GM04504 (cell line): ENCODE measurements at regions not wholly inside any gene's neighbourhood (a gene's known extent, or its start where the extent isn't known, plus 50 kb on each side); places are given as distances from the start of the nearest gene placed in this dataset.
"Not testable (repeated sequence)": the region's sequence is repeated elsewhere in the genome, so short reads cannot be mapped to it uniquely, and the experiment has no call there.

ENCODE experiments used
- DNase-seq: peaks from one replicate; pipeline ENCODE4 v3.0.0-alpha.2; 2012; ENCODE audit warnings: low read depth

DNA sequence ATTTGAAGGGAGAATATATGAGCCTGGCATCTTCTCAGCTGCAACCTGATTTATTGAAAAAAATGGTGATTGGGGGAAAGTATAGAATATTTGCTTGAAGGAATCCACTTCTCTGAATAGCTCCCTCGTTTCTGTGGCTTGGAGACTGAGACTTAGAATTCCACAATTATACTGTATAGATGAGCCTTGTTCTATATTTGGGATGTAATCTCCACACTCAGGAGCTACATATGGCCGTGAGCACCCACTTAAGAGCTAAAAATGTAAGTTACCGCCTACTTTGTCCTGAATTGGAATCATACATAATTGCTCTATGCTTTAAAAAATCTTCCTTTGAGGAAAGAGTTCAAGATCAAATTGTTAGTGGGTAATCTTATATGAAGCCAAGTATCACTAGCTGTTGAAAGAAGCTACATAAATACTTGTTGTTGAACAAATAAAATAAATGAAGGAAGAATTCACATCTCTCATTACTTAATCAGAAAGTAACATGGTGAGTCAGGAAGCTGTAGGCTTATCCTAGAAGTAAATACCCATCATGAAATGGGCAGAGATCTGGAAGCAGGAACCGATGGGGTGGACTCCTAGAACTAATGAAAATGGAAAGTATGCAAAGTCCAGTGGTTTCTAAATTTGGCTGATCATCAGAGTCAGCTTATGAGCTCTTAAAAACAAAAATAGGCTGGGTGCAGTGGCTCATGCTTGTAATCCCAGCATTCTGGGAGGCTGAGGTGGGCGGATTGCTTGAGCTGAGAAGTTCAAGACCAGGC, 254.3 kb downstream of the SOX4 start:
- DNase-seq = no peak

DNA sequence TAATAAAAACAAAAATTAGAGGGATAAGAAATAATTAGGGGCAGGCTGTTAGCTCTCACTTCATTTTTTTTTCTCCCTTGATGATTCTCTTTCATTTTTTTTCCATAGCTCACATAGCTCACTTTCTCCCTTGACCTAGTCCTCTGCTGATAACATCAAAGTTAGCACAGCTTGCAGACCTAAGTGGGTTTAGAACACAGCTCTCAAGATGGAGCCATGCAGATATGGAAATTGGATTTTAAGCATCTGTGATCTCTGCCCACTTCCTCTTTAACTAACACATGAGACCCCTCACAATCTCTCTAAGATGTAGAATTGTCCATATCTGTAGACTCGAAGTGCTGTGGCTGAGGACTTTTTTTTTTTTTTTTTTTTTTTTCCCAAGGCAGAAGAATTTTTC, 257.1 kb downstream of the SOX4 start:
- no peak for DNase-seq

DNA sequence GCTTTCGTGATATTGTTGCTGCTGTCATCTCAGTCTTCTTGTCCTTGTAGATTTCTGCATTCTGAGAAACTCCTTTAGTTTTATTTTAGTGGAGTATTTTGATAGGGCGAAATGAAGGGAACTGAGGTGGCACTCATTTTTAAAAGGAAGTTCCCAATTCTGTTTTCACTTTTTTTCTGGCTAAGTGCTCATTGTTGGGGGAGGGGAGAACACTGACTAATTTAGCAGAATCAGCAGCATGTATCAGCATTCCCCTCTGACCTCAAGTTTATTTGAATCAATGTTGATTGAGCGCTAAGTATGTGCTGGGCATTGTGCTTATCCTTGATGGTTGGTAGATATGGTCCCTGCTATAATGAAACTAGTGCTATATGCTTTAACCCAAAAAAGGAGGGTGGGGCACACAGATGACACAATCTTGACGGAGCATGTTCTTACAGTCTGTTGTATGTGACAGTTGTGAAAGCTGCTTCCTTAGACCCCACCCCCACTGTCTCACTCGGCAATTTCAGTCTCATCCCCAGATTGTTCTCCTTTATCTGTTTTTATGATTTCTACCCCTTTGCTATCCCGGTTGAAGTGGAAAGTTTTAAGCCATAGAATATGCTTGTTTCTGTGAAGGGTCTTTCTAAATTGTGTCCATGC, 262.4 kb downstream of the SOX4 start:
- DNase-seq = no peak

DNA sequence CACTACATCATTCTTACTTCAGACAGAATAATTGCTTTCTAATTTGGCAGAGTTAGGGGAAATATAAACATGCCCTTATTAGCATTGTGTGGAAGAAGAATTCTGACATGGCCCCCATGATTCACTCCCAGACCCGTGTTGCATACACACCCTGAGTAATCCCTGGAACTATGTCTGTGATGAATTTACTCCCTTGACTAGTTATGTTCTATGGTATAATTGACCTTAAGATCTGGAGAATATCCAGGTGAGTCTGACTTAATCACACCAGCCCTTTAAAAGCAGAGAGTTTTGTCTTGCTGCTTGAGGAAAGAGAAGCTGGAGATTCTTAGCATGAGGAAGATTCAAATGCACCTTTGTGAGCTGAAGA, 262.9 kb downstream of the SOX4 start:
- peak; percentile 48 for DNase-seq

DNA sequence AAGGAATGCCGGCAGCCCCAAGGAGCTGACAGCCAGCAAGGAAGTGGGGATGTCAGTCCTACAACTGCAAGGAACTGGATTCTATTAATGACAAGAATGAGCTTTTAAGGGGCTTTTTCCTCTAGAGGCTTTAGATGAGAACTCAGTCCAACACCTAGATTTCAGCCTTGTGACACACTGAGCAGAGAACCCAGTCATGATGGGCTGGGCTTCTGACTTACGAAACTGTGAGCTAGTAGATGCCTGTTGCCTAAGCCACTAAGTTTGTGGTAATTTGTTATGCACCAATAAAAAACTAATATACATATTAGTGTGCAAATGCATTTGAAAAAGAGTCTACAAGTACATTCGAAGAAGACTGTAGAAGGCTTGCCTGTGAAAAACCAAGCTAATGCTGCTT, 263.3 kb downstream of the SOX4 start:
- DNase-seq = no peak

DNA sequence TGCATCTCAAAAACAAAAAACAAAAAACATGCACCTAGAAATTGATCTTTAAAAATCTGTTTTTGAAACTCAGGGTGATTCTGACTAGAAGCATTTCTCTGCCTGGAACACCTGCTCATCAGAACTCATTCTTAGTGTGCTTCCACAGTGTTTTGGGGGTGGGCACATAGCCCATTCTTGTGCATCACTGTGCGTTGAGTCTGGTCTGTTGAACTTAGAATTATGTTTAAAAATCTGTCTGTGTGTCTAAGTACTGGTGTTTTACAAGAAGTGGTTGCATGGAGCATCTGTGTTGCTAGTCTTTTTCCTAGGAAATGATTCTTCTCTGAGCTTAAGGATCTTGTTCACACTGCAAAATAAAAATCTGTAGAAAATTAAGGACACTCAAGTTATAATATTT, 264.5 kb downstream of the SOX4 start:
- DNase-seq = no peak

DNA sequence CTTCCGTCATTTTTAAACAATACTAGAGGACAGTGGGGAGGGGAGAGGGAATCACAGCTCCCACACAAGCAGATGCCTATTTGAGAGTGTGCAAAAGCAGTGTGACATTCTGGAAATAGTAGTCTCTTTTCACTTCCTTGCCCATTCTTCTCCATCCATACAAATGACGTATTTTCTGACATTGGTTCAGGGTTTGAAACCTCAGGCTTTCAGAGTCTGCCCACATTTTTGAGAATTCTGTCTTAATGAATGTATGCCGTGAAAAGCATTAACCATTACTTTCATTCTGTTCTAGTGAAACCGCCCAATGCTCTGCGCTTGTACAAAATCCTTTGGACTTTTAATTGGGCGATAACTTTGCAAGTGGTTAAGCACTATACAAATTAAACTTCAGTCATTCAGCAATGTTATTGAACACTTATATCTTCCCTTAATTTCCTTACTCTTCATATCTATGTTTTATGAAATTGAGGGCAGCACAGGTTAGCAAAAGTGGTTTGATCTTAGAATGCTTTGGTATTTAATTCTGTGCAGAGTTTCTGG, 265.7 kb downstream of the SOX4 start:
- no peak for DNase-seq

DNA sequence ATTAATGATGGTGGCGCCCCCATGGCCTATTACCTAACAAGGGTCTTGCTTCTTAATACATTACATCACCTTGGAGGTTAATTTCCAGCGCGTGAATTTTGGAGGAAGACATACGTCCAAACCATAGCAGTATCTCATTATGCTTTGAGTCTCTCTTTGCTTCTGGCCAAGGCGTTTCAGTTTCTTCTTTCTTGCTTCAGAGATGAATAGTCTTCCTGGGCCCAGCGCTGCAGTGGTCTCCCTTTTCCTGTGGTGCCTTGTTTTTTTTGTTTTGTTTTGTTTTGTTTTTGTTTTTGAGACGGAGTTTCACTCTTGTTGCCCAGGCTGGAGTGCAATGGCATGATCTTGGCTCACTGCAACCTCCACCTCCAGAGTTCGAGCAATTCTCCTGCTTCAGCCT, 268.4 kb downstream of the SOX4 start:
- DNase-seq = no peak

DNA sequence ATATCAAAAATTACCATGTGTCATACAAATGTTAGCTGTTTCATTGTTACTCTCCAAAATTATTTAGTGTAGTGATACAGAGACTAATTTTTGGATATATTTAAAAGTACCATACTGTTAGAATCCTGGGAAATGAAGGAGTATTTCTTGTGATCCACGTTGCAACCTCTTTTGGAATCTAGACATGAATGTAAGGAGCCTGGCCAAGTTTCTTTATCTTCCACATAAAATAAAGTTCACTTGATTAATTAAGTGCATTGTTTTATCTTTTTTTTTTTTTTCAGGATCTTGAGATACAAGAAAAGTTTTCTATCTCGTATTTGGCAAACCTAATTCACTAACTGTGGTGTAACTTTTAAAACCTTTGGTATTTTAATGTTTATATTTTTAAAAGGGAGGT, 270.7 kb downstream of the SOX4 start:
- DNase-seq = no peak

DNA sequence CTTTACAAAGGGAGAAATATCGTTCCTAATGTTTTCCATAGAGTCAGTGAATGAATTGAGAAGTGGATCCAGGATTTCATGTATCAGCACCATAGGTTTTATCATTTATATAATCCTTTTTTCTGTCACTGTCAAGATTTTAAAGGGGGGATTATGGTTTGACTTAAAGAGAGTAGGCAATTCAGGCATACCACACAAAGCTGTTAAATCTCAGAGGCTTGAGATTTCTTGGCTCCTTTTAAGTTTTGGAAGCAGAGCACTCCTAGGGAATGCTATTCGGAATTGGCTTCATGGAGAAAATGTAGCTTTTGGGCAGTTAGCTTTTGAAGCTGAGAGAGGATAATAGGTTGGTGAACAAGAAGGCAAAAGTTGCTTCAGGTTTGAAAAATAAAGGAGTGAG, 274.7 kb downstream of the SOX4 start:
- no peak for DNase-seq

DNA sequence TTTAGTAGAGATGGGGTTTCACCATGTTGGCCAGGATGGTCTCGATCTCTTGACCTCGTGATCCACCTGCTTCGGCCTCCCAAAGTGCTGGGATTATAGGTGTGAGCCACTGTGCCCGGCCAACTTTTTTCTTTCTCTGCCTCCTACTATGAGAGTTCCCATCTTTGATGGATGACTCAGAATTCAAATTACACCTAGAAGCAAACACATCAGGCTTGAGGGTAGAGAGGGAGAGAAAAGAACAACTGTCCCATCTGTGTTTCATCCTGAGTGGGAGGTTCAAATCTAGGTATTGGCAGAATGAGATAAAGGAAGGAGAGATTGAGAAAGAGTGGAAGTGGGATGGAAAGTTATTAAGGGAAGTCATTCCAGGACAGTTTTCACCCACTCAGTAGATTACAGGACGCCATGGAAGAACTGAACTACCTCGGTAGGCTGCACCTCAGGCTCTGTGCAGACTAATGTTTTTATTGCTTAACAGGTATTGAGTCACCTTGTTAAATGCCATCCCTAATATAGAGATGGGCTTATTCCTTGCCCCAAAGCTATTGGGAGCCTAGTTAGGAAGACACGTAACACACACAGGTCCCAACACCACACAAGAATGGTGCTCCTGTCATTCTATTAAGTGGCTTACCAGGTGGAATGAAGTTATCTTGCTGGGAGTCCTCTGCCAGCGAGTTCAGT, 275.7 kb downstream of the SOX4 start:
- no peak for DNase-seq

DNA sequence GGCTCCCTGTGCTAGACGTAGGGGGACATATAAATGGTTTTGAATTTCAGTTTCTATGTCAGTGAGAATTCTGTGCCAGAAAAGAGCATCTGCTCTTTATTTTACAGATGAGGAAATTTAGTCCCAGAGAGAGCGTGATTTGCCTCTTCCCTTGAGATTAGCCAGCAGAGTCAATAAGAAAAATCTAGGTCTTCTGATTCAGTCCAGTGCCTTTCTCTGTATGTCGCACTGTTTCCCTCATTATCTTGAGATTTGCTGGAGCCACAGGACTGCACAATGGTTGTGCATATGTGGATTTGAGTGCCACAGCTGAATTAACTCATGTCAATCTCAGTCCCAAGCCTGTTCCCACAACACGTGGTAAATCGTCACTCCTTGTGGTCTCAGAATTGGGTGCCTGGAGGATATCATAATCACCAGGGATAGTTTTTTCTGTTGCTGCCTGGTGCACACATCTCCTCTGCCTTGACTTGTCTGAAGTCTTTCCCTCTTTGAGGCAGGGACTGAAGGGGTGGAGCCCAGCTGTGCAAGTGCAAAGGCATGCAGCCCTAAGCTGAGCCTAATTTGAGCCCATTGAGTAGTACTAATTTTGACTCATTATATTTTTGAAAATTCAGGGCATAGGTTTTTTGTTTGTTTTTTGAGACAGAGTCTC, 276.7 kb downstream of the SOX4 start:
- DNase-seq = no peak

DNA sequence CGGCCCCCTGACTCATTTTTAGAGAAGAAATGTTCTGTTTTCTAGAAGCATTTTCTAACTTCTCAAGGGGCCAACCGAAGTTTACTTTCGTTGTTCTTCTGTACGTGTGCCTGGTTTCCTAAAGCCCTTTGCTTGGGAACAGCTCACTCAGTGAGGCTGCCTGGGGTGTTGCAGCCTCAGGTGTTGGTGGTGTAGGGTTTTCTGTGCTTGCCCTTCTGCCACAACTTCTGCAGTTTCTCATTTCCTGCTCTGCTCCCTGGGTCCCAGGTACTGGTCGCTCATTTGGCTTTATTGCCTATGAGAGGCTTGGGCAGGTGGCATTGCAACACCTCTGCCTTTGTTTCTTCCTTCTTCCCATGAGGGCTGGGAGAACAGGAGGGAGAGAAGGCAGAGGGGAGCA, 278.3 kb downstream of the SOX4 start:
- no peak for DNase-seq

DNA sequence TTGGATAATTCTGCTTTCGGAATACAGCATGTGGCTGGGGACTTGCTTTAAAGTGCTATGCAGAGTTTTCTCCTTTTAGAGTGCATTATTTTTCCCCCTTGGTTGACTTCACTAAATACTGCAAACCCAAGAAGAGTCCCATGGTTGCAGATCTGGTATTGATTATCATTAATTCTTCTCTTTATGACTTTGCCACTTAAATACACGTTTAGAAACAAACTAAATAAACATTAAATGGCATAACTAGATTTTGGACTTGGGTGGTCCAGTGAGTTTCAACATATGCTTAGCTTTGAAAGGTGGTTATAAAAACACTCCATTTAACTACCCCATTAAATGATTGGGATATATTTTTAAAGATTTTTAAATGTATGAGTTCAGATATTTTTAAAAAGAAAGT, 279.2 kb downstream of the SOX4 start:
- DNase-seq = no peak

DNA sequence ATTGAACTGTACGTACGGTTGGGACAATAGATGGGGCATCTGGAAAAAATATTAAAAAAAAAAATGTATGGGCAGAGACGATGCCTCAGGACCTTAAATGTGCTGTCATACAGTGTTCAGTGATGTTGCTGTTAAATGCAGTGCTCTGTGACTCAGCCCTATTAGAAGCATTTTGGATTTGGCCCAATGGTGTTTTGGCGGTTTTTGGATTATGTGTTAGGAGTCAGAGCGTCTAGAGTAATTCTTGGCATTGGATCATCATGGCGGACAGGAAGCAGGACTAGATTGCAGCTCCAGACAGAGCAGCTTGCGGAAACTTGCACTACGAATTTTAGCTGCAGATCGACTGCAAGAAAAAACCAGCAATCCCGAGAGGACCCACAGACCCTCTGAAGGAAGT, 280.0 kb downstream of the SOX4 start:
- peak; percentile 59 for DNase-seq

DNA sequence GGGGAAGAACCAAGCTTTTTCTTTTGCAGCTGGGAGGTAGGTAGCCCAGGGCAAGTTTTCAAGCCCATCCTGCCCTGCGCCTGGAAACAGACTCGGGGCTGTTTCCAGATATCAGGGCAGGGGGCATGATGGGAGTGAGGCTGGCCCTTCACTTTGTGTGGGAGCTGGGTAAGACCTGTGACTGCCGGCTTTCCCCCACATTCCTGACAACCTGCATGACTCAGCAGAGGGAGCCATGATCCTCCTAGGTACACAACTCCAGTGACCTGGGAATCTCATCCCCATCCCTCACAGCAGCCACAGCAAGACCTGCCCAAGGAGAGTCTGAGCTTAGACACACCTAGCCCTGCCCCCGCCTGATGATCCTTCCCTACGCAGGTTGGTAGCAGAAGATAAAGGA, 280.8 kb downstream of the SOX4 start:
- no peak for DNase-seq

DNA sequence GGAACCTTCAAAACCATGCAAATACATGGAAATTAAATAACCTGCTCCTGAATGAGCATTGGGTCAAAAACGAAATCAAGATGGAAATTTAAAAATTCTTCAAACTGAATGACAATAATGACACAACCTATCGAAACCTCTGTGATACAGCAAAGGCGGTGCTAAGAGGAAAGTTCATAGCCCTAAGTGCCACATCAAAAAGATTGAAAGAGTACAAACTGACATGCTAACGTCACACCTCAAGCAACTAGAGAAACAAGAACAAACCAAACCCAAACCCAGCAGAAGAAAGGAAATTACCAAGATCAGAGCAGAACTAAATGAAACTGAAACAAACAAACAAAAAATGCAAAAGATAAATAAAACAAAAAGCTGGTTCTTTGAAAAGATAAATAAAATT, 283.5 kb downstream of the SOX4 start:
- not testable (repeated sequence) for DNase-seq

DNA sequence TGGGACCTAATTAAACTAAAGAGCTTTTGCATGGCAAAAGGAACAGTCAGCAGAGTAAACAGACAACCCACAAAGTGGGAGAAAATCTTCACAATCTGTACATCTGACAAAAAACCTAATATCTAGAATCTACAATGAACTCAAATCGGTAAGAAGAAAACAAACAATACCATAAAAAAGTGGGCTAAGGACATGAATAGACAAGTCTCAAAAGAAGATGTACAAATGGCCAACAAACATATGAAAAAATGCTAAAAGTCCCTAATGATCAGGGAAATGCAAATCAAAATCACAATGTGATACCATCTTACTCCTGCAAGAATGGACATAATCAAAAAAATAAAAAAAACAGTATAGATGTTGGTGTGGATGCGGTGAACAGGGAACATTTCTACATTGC, 286.7 kb downstream of the SOX4 start:
- DNase-seq = not testable (repeated sequence)

DNA sequence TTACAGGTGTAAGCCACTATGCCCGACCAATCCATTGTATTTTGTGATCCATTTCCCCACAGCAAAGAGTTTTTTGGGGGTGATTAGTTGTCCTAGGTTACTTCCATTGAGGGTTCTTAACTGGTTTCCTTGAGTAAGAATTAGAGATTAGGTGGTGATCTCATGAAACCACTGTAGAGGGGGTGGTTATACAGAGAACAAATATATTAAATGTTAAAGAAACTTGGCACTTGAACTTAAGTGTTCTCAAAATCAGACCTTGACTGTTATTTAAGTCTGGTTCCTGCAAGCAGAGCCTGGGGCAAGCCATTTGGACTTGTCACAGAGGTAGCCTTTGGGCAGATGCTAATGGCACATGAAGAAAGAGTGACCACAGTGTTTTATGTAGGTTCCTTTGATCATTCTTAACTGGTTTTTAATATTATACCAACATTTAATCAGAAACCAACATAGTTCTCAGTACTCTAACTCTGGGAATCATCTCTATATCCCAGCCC, 288.5 kb downstream of the SOX4 start:
- no peak for DNase-seq

DNA sequence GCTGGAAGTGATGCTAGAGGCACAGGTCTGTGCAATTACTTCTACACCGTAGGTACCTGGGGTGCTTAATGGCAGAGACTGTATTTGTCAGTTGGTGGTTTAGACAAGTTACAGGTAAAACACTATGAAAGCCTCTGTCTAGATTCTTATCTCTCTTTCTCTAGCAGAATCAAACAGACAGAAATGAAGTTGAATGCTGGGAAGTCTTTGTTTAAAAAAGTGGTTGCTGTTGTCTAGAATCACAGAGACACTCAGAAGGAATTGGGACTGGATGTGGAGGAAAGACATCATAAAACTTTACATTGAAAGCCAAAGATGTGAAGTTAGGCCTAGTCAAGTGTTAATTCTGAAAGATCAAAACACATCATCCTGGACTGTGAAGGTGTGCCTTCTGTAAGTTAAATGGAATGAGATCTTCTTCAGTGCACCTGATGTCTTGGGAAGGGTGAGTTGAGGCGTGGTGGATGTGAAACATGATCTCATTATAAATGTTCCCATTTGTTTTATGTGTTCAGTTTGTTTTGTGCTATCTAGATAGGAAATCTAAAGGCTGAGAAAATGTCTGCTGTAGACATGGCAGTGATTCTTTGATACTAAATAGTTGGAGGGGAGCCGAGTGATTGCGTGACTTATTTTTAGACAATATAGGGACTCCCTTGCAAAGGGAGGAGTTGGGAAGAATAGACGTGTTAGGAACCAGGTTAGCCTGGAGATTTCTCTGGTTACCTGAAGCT, 290.2 kb downstream of the SOX4 start:
- DNase-seq = no peak

DNA sequence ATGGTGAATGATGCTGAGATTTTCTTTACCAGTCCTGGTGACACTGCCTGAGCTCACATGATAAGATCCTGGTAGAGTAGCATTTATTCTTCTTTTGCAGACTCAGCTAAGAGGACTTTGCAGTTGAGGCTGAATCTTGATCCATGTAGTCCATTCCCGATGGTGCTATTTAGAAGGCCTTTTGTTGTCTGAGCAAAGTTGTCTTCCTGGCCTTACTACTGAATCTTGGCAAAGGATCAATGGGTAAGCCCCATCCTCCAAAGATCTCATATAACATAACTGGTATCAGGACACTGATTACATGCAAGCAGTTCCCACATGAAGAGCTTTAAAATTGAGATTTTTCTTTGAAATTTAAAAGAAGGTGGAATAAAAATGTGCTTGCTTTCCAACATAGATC, 291.6 kb downstream of the SOX4 start:
- no peak for DNase-seq
